PC-9 (cell line): ENCODE measurements at regions not wholly inside any gene's neighbourhood (a gene's known extent, or its start where the extent isn't known, plus 50 kb on each side); places are given as distances from the start of the nearest gene placed in this dataset.

ENCODE experiments used
- BruUV-seq: library from RNA; stranded (reverse); fragments of 400-500 nt; replicated peaks from 2 replicates; lab custom pipeline; 2021; lab: Mats Ljungman, UMichigan
- CTCF ChIA-PET: fragments of 300-600 bp; sonication (Branson Sonifier 250); formaldehyde crosslinking; loops from one replicate; lab custom pipeline; 2022; ENCODE audit warnings: antibody characterized with exemption; lab: Charles Lee
- POLR2A ChIA-PET: fragments of 300-600 bp; sonication (Branson Sonifier 250); formaldehyde crosslinking; loops from one replicate; lab custom pipeline; 2022; ENCODE audit warnings: antibody characterized with exemption; ENCODE audit not compliant: unreplicated experiment; lab: Charles Lee
- DNase-seq, 2 experiments: peaks; one replicate each; pipeline versions ENCODE4 v3.0.0 to v3.0.0-alpha.2; 2015 to 2022; ENCODE audit warnings: mixed read lengths in 1 of 2
- H2AFZ ChIP-seq: fragments of 200-600 bp; sonication (generic); 2 replicates; pipeline ENCODE4 v1.8.1; 2017; ENCODE audit warnings: antibody characterized with exemption
- H3F3A ChIP-seq: fragments of 200-600 bp; sonication (generic); 2 replicates; pipeline ENCODE4 v1.8.1; 2017; ENCODE audit warnings: antibody characterized with exemption, mild to moderate bottlenecking, low read depth; ENCODE audit not compliant: insufficient read depth
- H3K27ac ChIP-seq: fragments of 200-600 bp; sonication (generic); 2 replicates; pipeline ENCODE4 v1.6.1; 2016; ENCODE audit warnings: mixed run types
- H3K27me3 ChIP-seq: fragments of 200-600 bp; sonication (generic); 2 replicates; pipeline ENCODE4 v1.6.1; 2016; ENCODE audit warnings: low read depth, mixed run types; ENCODE audit not compliant: insufficient read depth
- H3K36me3 ChIP-seq: fragments of 200-600 bp; sonication (generic); 2 replicates; pipeline ENCODE4 v1.6.1; 2016; ENCODE audit warnings: low read depth, mixed run types
- H3K4me1 ChIP-seq: fragments of 200-600 bp; sonication (generic); replicated peaks from 2 replicates; pipeline ENCODE4 v1.6.1; 2016; ENCODE audit warnings: mixed run types; ENCODE audit not compliant: insufficient read depth
- H3K4me2 ChIP-seq: fragments of 200-600 bp; sonication (generic); 2 replicates; pipeline ENCODE4 v1.6.1; 2017; ENCODE audit warnings: mixed run types
- H3K4me3 ChIP-seq: fragments of 200-600 bp; sonication (generic); 2 replicates; pipeline ENCODE4 v1.6.1; 2016; ENCODE audit warnings: mixed run types
- H3K79me2 ChIP-seq: fragments of 200-600 bp; sonication (generic); 2 replicates; pipeline ENCODE4 v1.6.1; 2017; ENCODE audit warnings: low read depth, mixed run types
- H3K9me2 ChIP-seq: fragments of 200-600 bp; sonication (generic); 2 replicates; pipeline ENCODE4 v1.8.1; 2017; ENCODE audit warnings: mild to moderate bottlenecking; ENCODE audit not compliant: insufficient read depth
- H3K9me3 ChIP-seq: fragments of 200-600 bp; sonication (generic); 2 replicates; pipeline ENCODE4 v1.8.1; 2016; ENCODE audit warnings: low read depth; ENCODE audit not compliant: insufficient read depth
- H4K20me1 ChIP-seq: fragments of 200-600 bp; sonication (generic); 2 replicates; pipeline ENCODE4 v1.8.1; 2017; ENCODE audit not compliant: insufficient read depth
- CTCF ChIP-seq: fragments of 200-600 bp; sonication (generic); conservative IDR thresholded peaks from 2 replicates; pipeline ENCODE4 v1.6.1; 2017; ENCODE audit warnings: mixed run types, antibody characterized with exemption, mild to moderate bottlenecking, moderate library complexity
- EZH2 ChIP-seq: fragments of 200-600 bp; sonication (generic); IDR thresholded peaks from 2 replicates; pipeline ENCODE4 v1.8.0; 2017; ENCODE audit warnings: antibody characterized with exemption, low read depth
- intact Hi-C: fragments of 100-400 bp; cut with micrococcal nuclease; formaldehyde crosslinking; loops from one replicate; pipeline ENCODE4 v1.10.0; 2022; ENCODE audit not compliant: unreplicated experiment

DNA sequence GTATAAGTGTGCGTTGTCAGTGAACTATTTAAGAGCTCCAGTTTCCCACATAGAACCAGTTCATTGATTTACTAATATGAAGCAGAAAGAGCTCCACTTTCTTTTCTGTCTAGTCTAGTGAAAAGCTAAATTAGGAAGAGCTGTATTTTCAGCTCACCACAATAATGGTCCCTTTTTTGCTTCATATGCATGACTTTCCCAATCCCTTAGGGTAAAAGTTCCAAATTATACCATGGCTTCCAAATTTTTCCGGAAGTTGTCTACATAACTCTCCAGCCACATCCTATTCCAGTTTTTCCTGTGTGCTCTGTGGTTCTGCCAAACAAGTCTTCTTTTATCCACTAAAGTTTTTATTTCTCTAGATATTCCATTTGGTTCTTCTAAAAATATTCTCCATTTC, 685.2 kb downstream of the REEP3 start:
- DNase-seq, result no peak
- Histone ChIP-seq H3K9me3 (no peaks in the 10 kb centered on the region), H4K20me1 (no peaks in the 10 kb centered on the region), H3K9me2 (no peaks in the 10 kb centered on the region), H3K4me3 (no peak overlapping the region), H3K36me3 (no peaks in the 10 kb centered on the region), H2AFZ (no peak overlapping the region), H3K4me1 (no peaks in the 10 kb centered on the region), H3F3A (no peaks in the 10 kb centered on the region), H3K27me3 (no peaks in the 10 kb centered on the region), H3K79me2 (no peaks in the 10 kb centered on the region), H3K4me2 (no peak overlapping the region), H3K27ac (no peak overlapping the region)
- ChIA-PET CTCF (no interaction called here), POLR2A (interaction anchor here (0.7 kb wide), 1 partner anchor 79 kb away, joined by 3 read pairs; no protein-coding TSS in a partner anchor)
- no TSS peak for BruUV-seq
- intact Hi-C loops, result no loop called here
- TF ChIP-seq EZH2, result no peak
- TF ChIP-seq CTCF, result no peak

GRCh38 chr10:64209561-64209960, 688.4 kb downstream of the REEP3 start:
- Histone ChIP-seq H2AFZ (no peak overlapping the region), H3K4me3 (no peak overlapping the region), H3K9me2 (no peaks in the 10 kb centered on the region), H3K27ac (no peak overlapping the region), H4K20me1 (no peaks in the 10 kb centered on the region), H3K4me1 (no peaks in the 10 kb centered on the region), H3K9me3 (no peaks in the 10 kb centered on the region), H3K36me3 (no peaks in the 10 kb centered on the region), H3F3A (no peaks in the 10 kb centered on the region), H3K79me2 (no peaks in the 10 kb centered on the region), H3K27me3 (no peaks in the 10 kb centered on the region), H3K4me2 (no peak overlapping the region)
- no peak for TF ChIP-seq CTCF
- TF ChIP-seq EZH2, result no peak
- intact Hi-C loops, result no loop called here
- CTCF ChIA-PET, result no interaction called here
- POLR2A ChIA-PET, result no interaction called here
- BruUV-seq, result no TSS peak
- no peak for DNase-seq

DNA sequence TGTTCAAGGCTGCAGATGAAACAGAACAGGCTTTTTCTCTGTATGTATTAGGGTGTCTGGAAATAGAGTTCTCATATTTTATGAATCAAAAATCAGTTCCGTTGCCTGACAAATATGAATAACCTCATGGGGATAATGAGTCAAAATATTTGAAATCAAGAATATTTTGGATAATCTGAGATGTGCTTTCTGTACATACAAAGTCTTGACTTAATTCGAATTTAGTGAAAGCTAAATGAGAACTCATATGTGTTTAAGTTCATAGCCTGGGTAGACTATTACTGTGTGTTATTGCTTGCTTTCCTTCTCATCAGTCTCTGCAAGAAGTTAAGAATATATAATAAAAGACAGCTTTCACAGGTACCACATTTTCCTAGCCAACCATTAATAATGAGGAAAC, 689.0 kb downstream of the REEP3 start:
- Histone ChIP-seq H4K20me1 (no peaks in the 10 kb centered on the region), H3K4me3 (no peak overlapping the region), H3F3A (no peaks in the 10 kb centered on the region), H3K27me3 (no peaks in the 10 kb centered on the region), H3K9me3 (no peaks in the 10 kb centered on the region), H3K79me2 (no peaks in the 10 kb centered on the region), H3K4me1 (no peaks in the 10 kb centered on the region), H3K27ac (no peak overlapping the region), H2AFZ (no peak overlapping the region), H3K36me3 (no peaks in the 10 kb centered on the region), H3K4me2 (no peak overlapping the region), H3K9me2 (no peaks in the 10 kb centered on the region)
- POLR2A ChIA-PET, result no interaction called here
- intact Hi-C loops, result no loop called here
- no peak for TF ChIP-seq CTCF
- TF ChIP-seq EZH2, result no peak
- CTCF ChIA-PET, result no interaction called here
- BruUV-seq, result no TSS peak
- no peak for DNase-seq
